Lower leg skin (tissue), 4 donors: ENCODE measurements at regions not wholly inside any gene's neighbourhood (a gene's known extent, or its start where the extent isn't known, plus 50 kb on each side); places are given as distances from the start of the nearest gene placed in this dataset.
A peak's percentile ranks its signal among the peaks of the same experiment; 100 is the strongest.

Source experiments
- DNase-seq, 2 donors: peaks; one replicate each; pipeline ENCODE4 v3.0.0-alpha.2; 2019; ENCODE audit warnings: low spot score in 2 of 2
- H3K4me3 ChIP-seq: fragments of 200-600 bp; sonication (generic); 2 replicates; pipeline ENCODE4 v1.5.1; 2017; ENCODE audit warnings: mild to moderate bottlenecking, low read depth; ENCODE audit not compliant: poor library complexity, severe bottlenecking
- CTCF ChIP-seq, 3 donors: fragments of 450-650 bp; IDR thresholded peaks; one replicate each; pipeline ENCODE4 v1.5.1; 2016; ENCODE audit warnings: antibody characterized with exemption in 3 of 3, mild to moderate bottlenecking in 3 of 3, moderate library complexity in 2 of 3
- POLR2A ChIP-seq, 2 donors: fragments of 450-650 bp; IDR thresholded peaks; one replicate each; pipeline ENCODE4 v1.6.1; 2016 to 2017; ENCODE audit warnings: antibody characterized with exemption in 2 of 2, mild to moderate bottlenecking in 1 of 2, moderate library complexity in 1 of 2
- WGBS, 2 donors: methylation state at CpG; one replicate each; pipeline ENCODE4 v1.1.5; 2018; 5-methylcytosine and 5-hydroxymethylcytosine counted together
- intact Hi-C: fragments of 100-400 bp; cut with DNase I; formaldehyde crosslinking; loops from one replicate; pipeline ENCODE4 v1.15.0; 2023; ENCODE audit warnings: low total_unique reads

DNA sequence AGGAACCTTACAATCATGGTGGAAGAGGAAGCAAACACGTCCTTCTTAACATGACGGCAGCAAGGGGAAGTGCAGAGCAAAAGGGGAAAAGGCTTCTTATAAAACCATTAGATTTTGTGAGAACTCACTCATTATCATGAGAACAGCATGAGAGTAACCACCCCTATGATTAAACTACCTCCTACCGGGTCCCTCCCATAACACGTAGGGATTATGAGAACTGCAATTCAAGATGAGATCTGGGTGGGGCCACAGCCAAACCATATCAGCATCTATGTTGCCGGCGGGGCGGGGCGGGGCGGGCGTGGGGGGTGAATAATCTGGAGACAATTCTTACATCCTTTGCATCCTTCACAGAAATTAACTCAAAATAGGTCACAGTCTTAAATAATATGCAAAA lies 58.8 kb upstream of the GFPT2 start:
- no peak for TF ChIP-seq POLR2A (IDR thresholded peaks at IDR 0.05)
- no peak for TF ChIP-seq CTCF (IDR thresholded peaks at IDR 0.05)
- DNase-seq = no peak
- intact Hi-C loops = no loop called here
- 70 to 78% methylated on average over 10 of the region's 10 CpGs for WGBS, 2 donors
- no peak overlapping the region for H3K4me3 ChIP-seq

GRCh38 chr5:180414176-180414575 lies 61.0 kb upstream of the GFPT2 start:
- DNase-seq = peak in 1 of 2 donors; percentile 2
- TF ChIP-seq POLR2A (IDR thresholded peaks at IDR 0.05) = no peak
- TF ChIP-seq CTCF (IDR thresholded peaks at IDR 0.05) = no peak
- no peak overlapping the region for H3K4me3 ChIP-seq
- WGBS, 2 donors = 85 to 92% methylated on average over 4 of the region's 4 CpGs
- intact Hi-C loops = no loop called here

DNA sequence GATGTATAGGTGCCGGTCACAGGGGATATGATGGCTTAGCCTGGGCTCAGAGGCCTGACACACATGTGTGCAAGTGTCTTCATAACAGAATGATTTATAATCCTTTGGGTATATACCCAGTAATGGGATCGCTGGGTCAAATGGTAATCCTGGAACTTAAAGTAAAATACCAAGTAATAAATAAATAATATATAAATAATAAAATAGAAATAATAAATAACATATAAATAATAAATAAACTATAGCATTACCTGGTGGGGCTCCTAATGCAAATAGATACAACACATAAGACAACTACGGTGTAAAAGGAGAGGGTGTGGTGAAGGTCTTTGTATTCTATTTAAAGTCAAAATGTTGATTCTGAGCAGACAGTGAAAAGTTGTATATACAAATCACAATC lies 68.5 kb upstream of the GFPT2 start:
- TF ChIP-seq POLR2A (IDR thresholded peaks at IDR 0.05) (no peak), CTCF (IDR thresholded peaks at IDR 0.05) (no peak)
- WGBS, 2 donors = 85 to 90% methylated on average over 3 of the region's 3 CpGs
- H3K4me3 ChIP-seq = no peak overlapping the region
- intact Hi-C loops = no loop called here
- no peak for DNase-seq

DNA sequence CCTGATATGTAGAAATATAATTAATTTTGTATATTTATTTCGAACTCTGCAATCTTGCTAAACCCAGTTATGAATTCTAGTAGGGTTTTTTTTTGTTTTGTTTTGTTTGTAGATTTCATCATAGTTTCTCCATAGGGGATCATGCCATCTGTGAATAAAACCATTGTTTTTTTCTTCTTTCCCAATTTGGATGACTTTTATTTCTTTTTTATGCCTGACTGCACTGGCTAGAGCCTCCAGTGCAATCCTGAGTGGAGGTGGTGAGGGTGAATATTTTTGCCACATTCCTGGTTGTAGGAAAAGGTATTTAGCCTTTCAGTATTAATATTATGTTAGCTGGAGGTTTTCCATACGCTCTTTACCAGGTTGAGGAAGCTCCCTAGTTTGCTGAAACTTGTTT lies 70.0 kb upstream of the GFPT2 start:
- no peak for TF ChIP-seq POLR2A (IDR thresholded peaks at IDR 0.05)
- no peak for TF ChIP-seq CTCF (IDR thresholded peaks at IDR 0.05)
- intact Hi-C loops = no loop called here
- no peak overlapping the region for H3K4me3 ChIP-seq
- no peak for DNase-seq
- 86 to 87% methylated on average over 2 of the region's 2 CpGs for WGBS, 2 donors

- H3K4me3 ChIP-seq = no peak overlapping the region
- intact Hi-C loops = no loop called here
- no peak for DNase-seq
- TF ChIP-seq CTCF (IDR thresholded peaks at IDR 0.05) (no peak), POLR2A (IDR thresholded peaks at IDR 0.05) (no peak)
- 77 to 81% methylated on average over 5 of the region's 5 CpGs for WGBS, 2 donors
Measured at GRCh38 chr5:180423598-180423997, 70.5 kb upstream of the GFPT2 start.

DNA sequence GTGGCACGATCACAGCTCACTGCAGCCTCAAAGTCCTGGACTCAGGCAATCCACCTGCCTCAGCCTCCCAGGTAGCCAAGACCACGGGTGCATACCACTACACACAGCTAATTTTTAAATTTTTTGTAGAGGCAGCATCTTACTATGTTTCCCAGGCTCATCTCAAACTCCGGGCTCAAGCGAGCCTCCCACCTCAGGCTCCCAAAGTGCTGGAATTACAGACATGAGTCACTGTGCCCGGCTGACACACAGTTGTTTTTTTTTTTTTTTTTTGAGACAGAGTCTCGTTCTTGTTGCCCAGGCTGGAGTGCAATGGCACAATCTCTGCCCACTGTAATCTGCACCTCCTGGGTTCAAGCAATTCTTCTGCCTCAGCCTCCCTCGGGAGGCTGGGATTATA lies 70.1 kb upstream of the CNOT6 start:
- no peak for DNase-seq
- no peak overlapping the region for H3K4me3 ChIP-seq
- WGBS, 2 donors = 76 to 82% methylated on average over 7 of the region's 7 CpGs
- intact Hi-C loops = no loop called here
- TF ChIP-seq POLR2A (IDR thresholded peaks at IDR 0.05) (no peak), CTCF (IDR thresholded peaks at IDR 0.05) (no peak)
